ENCODE measurements at regions not wholly inside any gene's neighbourhood (a gene's known extent, or its start where the extent isn't known, plus 50 kb on each side); places are given as distances from the start of the nearest gene placed in this dataset.
"Not testable (repeated sequence)": the region's sequence is repeated elsewhere in the genome, so short reads cannot be mapped to it uniquely, and the experiment has no call there.

- not testable (repeated sequence) for H3K27ac ChIP-seq (ENCODE audit: low read depth, low read length)
These were observed 63.3 kb upstream of the HABP2 start for GRCh38 chr10:113489522-113489921.

GRCh38 chr10:113491967-113492565 is 60.8 kb upstream of the HABP2 start:
- ChIA-PET POLR2A (no interaction called here), RAD21 (ENCODE audit: low non-redundant PET in 1 of 2, low total read pairs in 2 of 2, uncharacterized antibody in 2 of 2, unreplicated experiment in 2 of 2) (no interaction called here), CTCF (no interaction called here)
- Histone ChIP-seq H3K9ac (ENCODE audit: low read length) (no peak overlapping the region), H3K4me1 (ENCODE audit: control insufficient read depth in 1 of 2, insufficient read depth in 2 of 2, low read length in 2 of 2) (no peaks in the 10 kb centered on the region; a peak in 1 of 4 replicates), H2AFZ (ENCODE audit: low read depth, low read length, poor library complexity, severe bottlenecking) (no peak overlapping the region), H3K36me3 (ENCODE audit: control insufficient read depth in 1 of 2, insufficient read depth in 2 of 2, low read length in 2 of 2) (no peaks in the 10 kb centered on the region), H3K27me3 (ENCODE audit: insufficient read depth, low read length) (peaks cover 30% of the 10 kb centered on the region), H4K20me1 (ENCODE audit: insufficient read depth) (no peaks in the 10 kb centered on the region), H3K9me3 (ENCODE audit: control insufficient read depth in 1 of 2, insufficient read depth in 1 of 2, low read depth in 1 of 2, low read length in 2 of 2) (no peaks in the 10 kb centered on the region), H3K4me2 (ENCODE audit: low read length) (no peak overlapping the region), H3K79me2 (ENCODE audit: insufficient read depth, low read length) (no peaks in the 10 kb centered on the region), H3K27ac (ENCODE audit: low read depth, low read length) (no peak overlapping the region), H3K9me2 (ENCODE audit: insufficient read depth) (no peaks in the 10 kb centered on the region), H3K4me3 (replicated peaks in 1 of 2; ENCODE audit: low read depth in 1 of 2, low read length in 2 of 2) (no peak overlapping the region)
- ATAC-seq (no peak), DNase-seq (ENCODE audit: low read depth, low spot score) (no peak)
- no TSS peak for BruUV-seq (replicated peaks)
- intact Hi-C loops (cut with micrococcal nuclease): no loop called here
- TF ChIP-seq REST (IDR thresholded peaks at IDR 0.05; ENCODE audit: low read depth) (no peak), EGR1 (IDR thresholded peaks at IDR 0.05; ENCODE audit: low read depth) (no peak), TCF7L2 (IDR thresholded peaks at IDR 0.05; ENCODE audit: borderline replicate concordance, extremely low read depth, insufficient read depth, insufficient read length) (no peak), ZNF274 (IDR thresholded peaks at IDR 0.05; ENCODE audit: low read depth, low read length) (no peak), SP1 (IDR thresholded peaks at IDR 0.05; ENCODE audit: low read depth) (no peak), CEBPB (IDR thresholded peaks at IDR 0.05; ENCODE audit: low read depth) (no peak), RAD21 (IDR thresholded peaks at IDR 0.05; ENCODE audit: low read depth) (no peak), SIN3A (IDR thresholded peaks at IDR 0.05; ENCODE audit: low read depth) (no peak)

More at GRCh38 chr10:113489522-113489921, 63.3 kb upstream of the HABP2 start:
- POLR2A ChIA-PET; H3K4me2 ChIP-seq (ENCODE audit: low read length); H3K9ac ChIP-seq (ENCODE audit: low read length); ATAC-seq; DNase-seq (ENCODE audit: low read depth, low spot score); H3K4me3 ChIP-seq (replicated peaks in 1 of 2; ENCODE audit: low read depth in 1 of 2, low read length in 2 of 2); CTCF ChIA-PET; H4K20me1 ChIP-seq (ENCODE audit: insufficient read depth); H2AFZ ChIP-seq (ENCODE audit: low read depth, low read length, poor library complexity, severe bottlenecking); H3K9me3 ChIP-seq (ENCODE audit: control insufficient read depth in 1 of 2, insufficient read depth in 1 of 2, low read depth in 1 of 2, low read length in 2 of 2); H3K9me2 ChIP-seq (ENCODE audit: insufficient read depth); RAD21 ChIA-PET (ENCODE audit: low non-redundant PET in 1 of 2, low total read pairs in 2 of 2, uncharacterized antibody in 2 of 2, unreplicated experiment in 2 of 2); BruUV-seq (replicated peaks); intact Hi-C loops (cut with micrococcal nuclease); H3K4me1 ChIP-seq (ENCODE audit: control insufficient read depth in 1 of 2, insufficient read depth in 2 of 2, low read length in 2 of 2); H3K36me3 ChIP-seq (ENCODE audit: control insufficient read depth in 1 of 2, insufficient read depth in 2 of 2, low read length in 2 of 2); H3K79me2 ChIP-seq (ENCODE audit: insufficient read depth, low read length): not testable (repeated sequence)
- H3K27me3 ChIP-seq (ENCODE audit: insufficient read depth, low read length): peaks cover 30% of the 10 kb centered on the region
